Uterus (tissue), 3 donors: ENCODE measurements at regions not wholly inside any gene's neighbourhood (a gene's known extent, or its start where the extent isn't known, plus 50 kb on each side); places are given as distances from the start of the nearest gene placed in this dataset.

Experiments
- DNase-seq, 2 donors: peaks; one replicate each; pipeline ENCODE4 v3.0.0-alpha.2; 2019 to 2020
- H3K27ac ChIP-seq, 2 donors: fragments of 200-600 bp; sonication (generic); 1 replicate in 1 of 2; 2 replicates in 1 of 2; pipeline ENCODE4 v1.5.1; 2016 to 2018
- H3K27me3 ChIP-seq, 2 donors: fragments of 200-600 bp; sonication (generic); one replicate each; pipeline ENCODE4 v1.5.1; 2018 to 2019; ENCODE audit warnings: control low read depth in 1 of 2
- H3K36me3 ChIP-seq, 2 donors: fragments of 200-600 bp; sonication (generic); one replicate each; pipeline ENCODE4 v1.5.1; 2019; ENCODE audit warnings: control low read depth in 1 of 2
- H3K4me1 ChIP-seq, 2 donors: fragments of 200-600 bp; sonication (generic); one replicate each; pipeline ENCODE4 v1.5.1; 2018 to 2019; ENCODE audit warnings: control low read depth in 1 of 2
- H3K4me3 ChIP-seq, 2 donors: fragments of 200-600 bp; sonication (generic); 1 replicate in 1 of 2; 2 replicates in 1 of 2; pipeline ENCODE4 v1.5.1; 2018 to 2019; ENCODE audit warnings: mild to moderate bottlenecking in 1 of 2
- H3K9me3 ChIP-seq, 2 donors: fragments of 200-600 bp; sonication (generic); one replicate each; pipeline ENCODE4 v1.5.1; 2019; ENCODE audit warnings: control low read depth in 1 of 2
- POLR2A ChIP-seq, 2 donors: fragments of 450-650 bp; IDR thresholded peaks; one replicate each; pipeline ENCODE4 v1.6.1; 2016; ENCODE audit warnings: antibody characterized with exemption in 2 of 2, mild to moderate bottlenecking in 1 of 2, moderate library complexity in 1 of 2
- intact Hi-C: fragments of 100-400 bp; cut with DNase I; formaldehyde crosslinking; loops from one replicate; pipeline ENCODE4 v1.15.1; 2023; ENCODE audit warnings: low total_unique reads
- TF ChIP-seq, protein P1 (sequence below), 4 experiments: fragments of 200-600 bp in 2 of 4; fragments of 450-650 bp in 2 of 4; sonication (generic) in 2 of 4; IDR thresholded peaks; one replicate each; pipeline ENCODE4 v1.5.1; 2016 to 2019; ENCODE audit warnings: antibody characterized with exemption in 4 of 4, mild to moderate bottlenecking in 2 of 4, moderate library complexity in 1 of 4
- donor health status: DM: yes; HTN: yes; CAD: no.

DNA sequence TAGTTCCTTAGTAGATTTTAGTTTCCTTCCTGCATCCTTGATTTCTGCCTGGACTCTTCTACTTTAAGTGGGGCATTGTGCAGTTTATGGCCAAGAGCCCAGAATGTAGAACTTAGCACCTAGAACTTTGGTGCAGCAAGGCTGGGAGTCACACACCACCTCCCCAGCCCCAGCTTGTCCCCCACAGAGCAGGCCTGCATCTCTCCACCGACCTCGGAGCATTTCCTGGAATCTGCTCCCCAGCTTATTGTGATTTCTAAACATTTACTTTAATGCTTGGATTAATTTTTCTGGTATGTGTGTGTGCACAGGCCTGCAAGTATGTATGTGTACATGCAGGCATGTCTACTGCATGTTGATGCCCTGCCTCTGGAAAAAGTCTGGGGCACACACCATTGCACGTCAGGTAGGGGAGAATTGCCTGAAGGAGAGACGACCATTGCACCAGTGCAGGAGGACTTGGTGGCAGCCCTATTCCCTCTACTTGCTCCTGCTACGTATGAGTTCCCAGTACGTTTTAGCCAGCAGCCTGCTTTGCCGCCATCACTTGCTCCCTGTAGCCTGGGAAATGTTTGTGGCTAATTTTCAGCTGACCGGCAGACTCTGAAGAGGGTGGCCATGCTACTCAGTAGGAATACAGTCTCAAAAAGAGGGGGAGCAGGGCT lies 419.9 kb upstream of the HS6ST1 start:
- intact Hi-C loops, result no loop called here
- TF ChIP-seq, protein P1, sequence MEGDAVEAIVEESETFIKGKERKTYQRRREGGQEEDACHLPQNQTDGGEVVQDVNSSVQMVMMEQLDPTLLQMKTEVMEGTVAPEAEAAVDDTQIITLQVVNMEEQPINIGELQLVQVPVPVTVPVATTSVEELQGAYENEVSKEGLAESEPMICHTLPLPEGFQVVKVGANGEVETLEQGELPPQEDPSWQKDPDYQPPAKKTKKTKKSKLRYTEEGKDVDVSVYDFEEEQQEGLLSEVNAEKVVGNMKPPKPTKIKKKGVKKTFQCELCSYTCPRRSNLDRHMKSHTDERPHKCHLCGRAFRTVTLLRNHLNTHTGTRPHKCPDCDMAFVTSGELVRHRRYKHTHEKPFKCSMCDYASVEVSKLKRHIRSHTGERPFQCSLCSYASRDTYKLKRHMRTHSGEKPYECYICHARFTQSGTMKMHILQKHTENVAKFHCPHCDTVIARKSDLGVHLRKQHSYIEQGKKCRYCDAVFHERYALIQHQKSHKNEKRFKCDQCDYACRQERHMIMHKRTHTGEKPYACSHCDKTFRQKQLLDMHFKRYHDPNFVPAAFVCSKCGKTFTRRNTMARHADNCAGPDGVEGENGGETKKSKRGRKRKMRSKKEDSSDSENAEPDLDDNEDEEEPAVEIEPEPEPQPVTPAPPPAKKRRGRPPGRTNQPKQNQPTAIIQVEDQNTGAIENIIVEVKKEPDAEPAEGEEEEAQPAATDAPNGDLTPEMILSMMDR (IDR thresholded peaks at IDR 0.05), result no peak
- TF ChIP-seq POLR2A (IDR thresholded peaks at IDR 0.05), result no peak
- Histone ChIP-seq H3K36me3 (no peaks in the 10 kb centered on the region), H3K4me3 (no peak overlapping the region), H3K4me1 (no peaks in the 10 kb centered on the region), H3K27ac (no peak overlapping the region), H3K9me3 (no peaks in the 10 kb centered on the region), H3K27me3 (no peaks in the 10 kb centered on the region)
- no peak for DNase-seq

- intact Hi-C loops, result no loop called here
- H3K9me3 ChIP-seq, result no peaks in the 10 kb centered on the region
- TF ChIP-seq, protein P1 (IDR thresholded peaks at IDR 0.05), result no peak
- TF ChIP-seq POLR2A (IDR thresholded peaks at IDR 0.05), result no peak
- no peak overlapping the region for H3K27ac ChIP-seq
- no peak overlapping the region for H3K4me3 ChIP-seq
- DNase-seq, result no peak
- H3K4me1 ChIP-seq, result no peaks in the 10 kb centered on the region
- H3K36me3 ChIP-seq, result no peaks in the 10 kb centered on the region
- no peaks in the 10 kb centered on the region for H3K27me3 ChIP-seq
Measured at GRCh38 chr2:128742467-128742866, 423.8 kb upstream of the HS6ST1 start.

- no peak for DNase-seq
- H3K9me3 ChIP-seq, result no peaks in the 10 kb centered on the region
- no peak overlapping the region for H3K4me3 ChIP-seq
- H3K36me3 ChIP-seq, result no peaks in the 10 kb centered on the region
- TF ChIP-seq POLR2A (IDR thresholded peaks at IDR 0.05), result no peak
- TF ChIP-seq, protein P1 (IDR thresholded peaks at IDR 0.05), result no peak
- no peaks in the 10 kb centered on the region for H3K27me3 ChIP-seq
- intact Hi-C loops, result no loop called here
- no peak overlapping the region for H3K27ac ChIP-seq
- no peaks in the 10 kb centered on the region for H3K4me1 ChIP-seq
Measured at GRCh38 chr2:128745946-128746345, 427.3 kb upstream of the HS6ST1 start.

DNA sequence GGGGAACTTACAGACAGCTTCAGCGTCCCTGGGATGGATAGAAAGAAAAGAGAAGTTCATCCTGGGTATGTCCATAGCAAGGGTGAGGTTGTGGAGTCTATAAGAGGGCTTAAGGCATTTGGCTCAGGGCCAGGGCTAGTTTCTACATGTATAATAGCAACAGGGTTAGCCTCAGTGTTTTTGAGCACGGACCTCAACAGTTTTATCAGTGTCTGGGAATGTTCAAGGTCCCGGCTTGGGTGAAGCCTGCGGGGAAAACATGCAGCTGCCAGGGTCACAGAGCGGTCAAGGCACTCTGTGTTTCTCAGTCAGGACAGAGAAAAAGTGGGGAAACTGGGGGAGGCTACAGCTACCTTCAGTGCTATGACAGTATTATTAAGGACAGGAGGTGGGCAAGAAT lies 427.7 kb upstream of the HS6ST1 start:
- intact Hi-C loops, result no loop called here
- no peaks in the 10 kb centered on the region for H3K9me3 ChIP-seq
- H3K4me3 ChIP-seq, result no peak overlapping the region
- no peak overlapping the region for H3K27ac ChIP-seq
- H3K27me3 ChIP-seq, result no peaks in the 10 kb centered on the region
- no peaks in the 10 kb centered on the region for H3K4me1 ChIP-seq
- no peak for DNase-seq
- no peaks in the 10 kb centered on the region for H3K36me3 ChIP-seq
- TF ChIP-seq, protein P1 (IDR thresholded peaks at IDR 0.05), result no peak
- TF ChIP-seq POLR2A (IDR thresholded peaks at IDR 0.05), result no peak

DNA sequence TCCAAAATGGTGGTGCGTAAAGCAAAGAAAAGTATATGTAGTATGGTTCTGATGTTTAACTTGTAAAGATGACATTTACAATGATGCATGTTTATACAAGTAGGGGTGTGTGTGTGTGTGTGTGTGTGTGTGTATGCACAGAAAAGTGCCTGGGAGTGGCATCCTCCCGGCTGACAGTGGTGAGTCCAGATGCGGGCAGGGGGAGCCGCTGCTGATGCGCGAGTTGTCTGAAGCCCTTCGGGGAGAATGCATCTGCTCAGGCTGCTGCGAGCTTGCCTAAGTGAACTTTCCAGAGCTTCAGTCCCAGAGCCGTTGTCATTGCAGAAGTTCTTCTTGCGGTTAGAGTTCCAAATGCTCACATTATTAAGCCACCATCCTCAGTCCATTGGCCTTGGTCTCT lies 429.7 kb upstream of the HS6ST1 start:
- H3K36me3 ChIP-seq, result no peaks in the 10 kb centered on the region
- H3K4me1 ChIP-seq, result no peaks in the 10 kb centered on the region
- intact Hi-C loops, result no loop called here
- no peak overlapping the region for H3K27ac ChIP-seq
- H3K27me3 ChIP-seq, result no peaks in the 10 kb centered on the region
- H3K4me3 ChIP-seq, result no peak overlapping the region
- no peaks in the 10 kb centered on the region for H3K9me3 ChIP-seq
- no peak for TF ChIP-seq POLR2A (IDR thresholded peaks at IDR 0.05)
- TF ChIP-seq, protein P1 (IDR thresholded peaks at IDR 0.05), result no peak
- DNase-seq, result no peak
